ENCODE measurements at regions not wholly inside any gene's neighbourhood (a gene's known extent, or its start where the extent isn't known, plus 50 kb on each side); places are given as distances from the start of the nearest gene placed in this dataset.

GRCh38 chr22:27129266-27129665 lies 471.9 kb downstream of the MIAT start:
- no peak for DNase-seq

DNA sequence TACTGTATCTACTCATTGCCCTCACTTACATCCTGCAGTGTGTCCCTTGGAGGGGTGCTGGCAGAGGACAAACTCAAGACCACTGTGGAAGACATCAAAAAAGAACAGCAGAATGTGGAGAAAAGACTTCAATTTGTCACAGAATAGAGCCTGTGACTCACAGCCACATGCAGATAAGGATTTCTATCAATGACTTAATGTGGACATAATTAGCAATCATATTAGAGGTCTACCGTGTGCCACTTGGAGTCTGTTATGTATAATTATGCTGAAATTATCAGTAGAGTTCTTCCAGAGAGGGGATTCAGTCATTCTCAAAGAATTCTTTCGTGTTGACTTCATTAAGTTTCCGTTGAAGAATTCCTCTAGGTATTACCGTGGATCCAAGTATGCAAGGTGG lies 473.5 kb downstream of the MIAT start:
- no peak for DNase-seq

DNA sequence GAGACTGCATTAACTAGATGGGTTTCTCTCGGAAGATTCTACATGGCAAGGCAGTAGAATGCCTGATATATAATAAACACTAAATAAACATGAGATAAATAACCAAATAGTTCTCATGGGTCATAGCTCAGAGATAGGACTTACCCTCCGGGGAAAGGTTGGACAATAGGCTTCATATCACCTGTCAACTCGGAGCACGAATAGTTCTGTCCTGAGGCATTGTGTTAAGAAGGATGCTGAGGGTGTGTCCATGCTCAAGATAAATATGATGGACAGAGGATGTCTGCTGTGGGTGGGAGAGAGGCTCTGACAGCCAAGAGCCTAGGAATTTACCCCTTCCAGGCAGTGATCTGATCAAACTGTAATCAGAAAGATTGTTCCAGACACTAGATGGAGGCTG lies 474.0 kb downstream of the MIAT start:
- DNase-seq: no peak

DNA sequence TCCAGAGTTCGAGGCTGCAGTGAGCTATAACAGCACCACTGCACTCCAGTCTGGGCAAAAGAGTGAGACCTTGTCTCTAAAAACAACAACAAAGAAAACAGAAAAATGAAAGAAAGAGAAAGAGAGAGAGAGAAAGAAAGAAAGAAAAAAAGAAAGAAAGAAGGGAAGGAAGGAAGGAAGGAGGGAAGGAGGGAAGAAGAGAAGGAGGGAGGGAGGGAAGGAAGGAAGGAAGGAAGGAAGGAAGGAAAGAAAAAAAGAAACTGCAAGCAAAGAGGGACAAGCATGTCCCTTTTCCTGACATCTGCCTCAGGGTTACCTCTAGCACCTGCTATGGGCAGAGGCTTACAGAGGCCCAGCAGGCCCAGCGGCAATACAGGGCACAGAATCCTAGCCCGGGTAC lies 475.0 kb downstream of the MIAT start:
- DNase-seq: no peak

- DNase-seq: peak; percentile 32
These were observed 475.6 kb downstream of the MIAT start for GRCh38 chr22:27133019-27133431.

- no peak for DNase-seq
These were observed 476.4 kb downstream of the MIAT start for GRCh38 chr22:27133681-27134314.

GRCh38 chr22:27134315-27134701 lies 476.9 kb downstream of the MIAT start:
- peak; percentile 95 for DNase-seq

- peak; percentile 24 for DNase-seq
These were observed 477.9 kb downstream of the MIAT start for GRCh38 chr22:27135031-27135981.

DNA sequence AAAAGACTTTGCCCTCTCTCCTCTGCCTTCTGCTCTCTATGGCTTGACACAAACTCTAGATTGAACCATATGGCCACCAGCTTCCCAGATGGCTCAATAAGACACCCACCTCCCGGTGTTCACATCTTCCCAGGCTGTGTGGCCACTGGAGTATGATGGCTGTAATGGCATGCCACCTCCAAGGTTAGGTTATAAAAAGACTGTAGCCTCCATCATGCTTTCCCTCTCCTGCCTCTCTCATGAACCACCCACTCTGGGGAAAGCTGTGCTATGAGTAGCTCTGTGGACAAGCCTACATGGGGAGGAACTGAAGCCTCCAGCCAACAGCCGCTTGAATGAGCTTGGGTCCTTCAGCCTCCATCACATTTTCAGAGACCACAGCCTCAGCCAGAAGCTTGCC lies 479.2 kb downstream of the MIAT start:
- no peak for DNase-seq

DNA sequence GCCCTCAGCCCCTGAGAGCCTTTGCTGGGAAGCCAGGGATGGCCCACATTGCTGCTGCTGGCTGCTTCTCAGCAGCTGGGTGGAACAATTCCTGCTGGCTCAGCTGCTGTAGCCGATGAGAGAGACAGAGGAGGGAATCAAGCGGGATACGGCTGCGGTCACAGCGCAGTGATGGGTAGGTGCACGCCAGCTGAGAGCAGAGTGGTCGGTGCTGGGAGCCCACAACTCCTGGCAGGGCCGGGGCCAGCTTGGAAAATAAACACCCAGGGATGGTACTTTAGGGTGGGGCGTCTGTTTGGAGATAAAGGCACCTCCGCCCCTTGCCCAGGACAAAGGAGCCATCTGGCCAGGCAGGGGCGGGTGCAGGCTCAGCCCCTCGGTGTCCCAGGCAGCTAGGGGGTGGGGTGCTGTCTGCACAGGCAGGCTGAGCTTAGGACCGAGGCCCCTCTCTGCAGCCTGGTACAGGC lies 480.5 kb downstream of the MIAT start:
- DNase-seq: no peak

DNA sequence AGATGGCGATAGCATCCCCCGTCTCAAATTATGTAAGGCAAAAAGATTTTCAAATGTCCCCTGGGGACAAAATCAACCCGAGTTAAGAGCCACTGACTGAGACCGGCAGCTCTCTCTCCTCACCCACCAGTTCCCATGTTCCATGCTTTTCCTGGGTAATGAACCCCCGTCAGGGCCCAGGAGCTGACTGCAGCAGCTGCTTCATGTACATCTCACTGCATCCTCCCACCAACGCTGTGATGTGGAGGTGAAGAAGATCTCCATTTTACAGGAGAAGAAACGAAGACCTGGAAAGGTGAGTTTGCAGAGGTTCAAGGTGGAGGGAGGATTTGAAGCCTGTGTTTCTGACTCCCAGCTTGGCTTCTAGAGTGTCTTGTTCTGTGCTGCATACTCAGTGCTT lies 481.1 kb downstream of the MIAT start:
- DNase-seq: no peak

GRCh38 chr22:27139935-27140511 lies 482.6 kb downstream of the MIAT start:
- no peak for DNase-seq

GRCh38 chr22:27142286-27142685 lies 484.9 kb downstream of the MIAT start:
- no peak for DNase-seq

GRCh38 chr22:27144321-27144720 lies 486.9 kb downstream of the MIAT start:
- no peak for DNase-seq

GRCh38 chr22:27146866-27147633 lies 489.7 kb downstream of the MIAT start:
- no peak for DNase-seq

GRCh38 chr22:27148055-27148454 lies 490.7 kb downstream of the MIAT start:
- no peak for DNase-seq

- no peak for DNase-seq
These were observed 491.6 kb downstream of the MIAT start for GRCh38 chr22:27148886-27149470.

DNA sequence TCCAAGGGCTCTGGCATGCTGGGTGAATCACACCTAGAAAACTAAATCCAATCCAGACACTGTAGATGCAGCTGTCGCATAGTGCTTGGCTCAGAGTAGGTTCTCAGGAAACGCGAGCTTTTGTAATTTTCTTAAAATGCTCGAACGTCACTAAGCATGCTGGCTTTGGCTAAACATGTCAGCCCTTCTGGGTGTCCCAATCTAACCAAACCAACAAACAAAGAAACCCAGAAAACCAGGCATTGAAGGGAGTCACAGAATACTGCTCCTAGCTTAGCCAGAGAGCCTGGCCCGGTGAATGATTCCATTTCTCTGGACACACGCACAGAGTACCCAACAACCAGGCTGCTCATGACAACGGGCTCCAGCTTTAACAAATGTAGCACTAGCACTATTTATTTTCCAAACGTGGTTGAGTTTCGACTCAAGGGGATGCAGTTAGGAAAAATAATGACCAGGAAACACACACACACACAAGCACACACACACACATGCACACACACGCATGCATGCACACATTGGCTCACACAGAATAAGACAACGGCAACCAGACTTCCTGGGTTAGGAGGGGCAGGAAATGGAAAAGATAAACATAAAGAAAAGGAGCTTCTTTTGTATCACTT lies 492.6 kb downstream of the MIAT start:
- DNase-seq: no peak

DNA sequence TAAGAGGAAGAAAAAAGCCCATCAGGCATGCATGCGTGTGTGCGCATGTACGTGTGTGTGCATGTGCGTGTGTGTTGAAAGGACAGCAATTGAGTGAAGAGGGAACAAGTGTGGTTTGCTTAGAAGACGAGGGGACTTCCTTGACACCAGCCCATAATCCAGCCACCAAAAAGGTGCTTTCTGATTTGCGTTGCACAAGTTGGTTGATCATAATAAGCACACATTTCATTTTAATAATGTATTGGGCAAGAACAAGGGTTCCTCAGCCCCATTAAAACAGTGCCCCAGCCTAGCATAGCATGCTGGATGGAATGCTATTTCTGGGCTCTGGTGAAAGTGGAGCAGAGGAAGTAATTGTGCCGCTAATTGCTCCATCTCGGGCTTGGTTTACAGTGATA lies 493.2 kb downstream of the MIAT start:
- DNase-seq: peak; percentile 36

DNA sequence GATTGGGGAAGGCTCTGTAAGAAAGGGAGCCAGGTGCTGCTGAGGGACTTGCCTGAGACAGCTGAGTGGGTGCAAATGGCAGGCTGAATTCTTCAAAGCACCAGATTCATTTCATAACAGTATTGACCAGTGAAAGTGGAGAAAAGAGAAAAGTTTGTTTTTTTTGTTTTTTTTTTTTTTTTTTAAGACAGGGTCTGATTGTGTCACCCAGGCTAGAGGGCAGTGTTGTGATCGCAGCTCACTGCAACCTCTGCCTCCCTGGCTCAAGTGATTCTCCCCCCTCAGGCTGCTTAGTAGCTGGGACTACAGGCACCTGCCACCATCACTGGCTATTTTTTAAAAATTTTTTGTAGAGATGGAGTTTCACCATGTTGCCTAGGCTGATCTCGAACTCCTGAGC lies 494.0 kb downstream of the MIAT start:
- DNase-seq: peak; percentile 13

- DNase-seq: no peak
These were observed 494.6 kb downstream of the MIAT start for GRCh38 chr22:27152033-27152432.

- no peak for DNase-seq
These were observed 495.5 kb downstream of the MIAT start for GRCh38 chr22:27152883-27153282.
